Liver (tissue), 3 donors: ENCODE measurements at regions not wholly inside any gene's neighbourhood (a gene's known extent, or its start where the extent isn't known, plus 50 kb on each side); places are given as distances from the start of the nearest gene placed in this dataset.

ENCODE experiments used
- EGR1 ChIP-seq, 2 donors: IDR thresholded peaks; 2 replicates each; pipeline ENCODE4 v1.6.1; 2016 to 2018; ENCODE audit warnings: antibody characterized with exemption in 2 of 2, low read depth in 2 of 2
- FOXA1 ChIP-seq: IDR thresholded peaks from 2 replicates; pipeline ENCODE4 v1.6.1; 2016; ENCODE audit warnings: antibody characterized with exemption
- GABPA ChIP-seq, 2 donors: IDR thresholded peaks in 1 of 2; conservative IDR thresholded peaks in 1 of 2; 2 replicates each; pipeline ENCODE4 v1.6.1; 2016; ENCODE audit warnings: antibody characterized with exemption in 2 of 2, mild to moderate bottlenecking in 1 of 2, moderate library complexity in 1 of 2
- RAD21 ChIP-seq, 2 donors: IDR thresholded peaks; 2 replicates each; pipeline ENCODE4 v1.6.1; 2016; ENCODE audit warnings: antibody characterized with exemption in 2 of 2, mild to moderate bottlenecking in 2 of 2
- REST ChIP-seq: IDR thresholded peaks from 2 replicates; pipeline ENCODE4 v1.6.1; 2016; ENCODE audit warnings: antibody characterized with exemption, mild to moderate bottlenecking
- SP1 ChIP-seq: IDR thresholded peaks from 2 replicates; pipeline ENCODE4 v1.6.1; 2018; ENCODE audit warnings: antibody characterized with exemption, mild to moderate bottlenecking
- TAF1 ChIP-seq: conservative IDR thresholded peaks from 2 replicates; pipeline ENCODE4 v1.6.1; 2016; ENCODE audit warnings: antibody characterized with exemption, mild to moderate bottlenecking
- YY1 ChIP-seq: IDR thresholded peaks from 2 replicates; pipeline ENCODE4 v1.6.1; 2016; ENCODE audit warnings: antibody characterized with exemption, mild to moderate bottlenecking
- TF ChIP-seq, protein P1 (sequence below): fragments of 150-350 bp; IDR thresholded peaks from 2 replicates; pipeline ENCODE4 v1.5.1; 2017; ENCODE audit warnings: improper control_type of control experiment, low read depth, low read length; ENCODE audit not compliant: missing input control
- TF ChIP-seq, protein P2 (sequence below): IDR thresholded peaks from 2 replicates; pipeline ENCODE4 v1.6.1; 2016; ENCODE audit warnings: antibody characterized with exemption
- TF ChIP-seq, protein P3 (sequence below): IDR thresholded peaks from 2 replicates; pipeline ENCODE4 v1.6.1; 2016; ENCODE audit warnings: antibody characterized with exemption
- donor health status: healthy.
- donor health status: healthy.

GRCh38 chr1:218646288-218646687 is 301.2 kb downstream of the TGFB2 start:
- TF ChIP-seq, protein P1, sequence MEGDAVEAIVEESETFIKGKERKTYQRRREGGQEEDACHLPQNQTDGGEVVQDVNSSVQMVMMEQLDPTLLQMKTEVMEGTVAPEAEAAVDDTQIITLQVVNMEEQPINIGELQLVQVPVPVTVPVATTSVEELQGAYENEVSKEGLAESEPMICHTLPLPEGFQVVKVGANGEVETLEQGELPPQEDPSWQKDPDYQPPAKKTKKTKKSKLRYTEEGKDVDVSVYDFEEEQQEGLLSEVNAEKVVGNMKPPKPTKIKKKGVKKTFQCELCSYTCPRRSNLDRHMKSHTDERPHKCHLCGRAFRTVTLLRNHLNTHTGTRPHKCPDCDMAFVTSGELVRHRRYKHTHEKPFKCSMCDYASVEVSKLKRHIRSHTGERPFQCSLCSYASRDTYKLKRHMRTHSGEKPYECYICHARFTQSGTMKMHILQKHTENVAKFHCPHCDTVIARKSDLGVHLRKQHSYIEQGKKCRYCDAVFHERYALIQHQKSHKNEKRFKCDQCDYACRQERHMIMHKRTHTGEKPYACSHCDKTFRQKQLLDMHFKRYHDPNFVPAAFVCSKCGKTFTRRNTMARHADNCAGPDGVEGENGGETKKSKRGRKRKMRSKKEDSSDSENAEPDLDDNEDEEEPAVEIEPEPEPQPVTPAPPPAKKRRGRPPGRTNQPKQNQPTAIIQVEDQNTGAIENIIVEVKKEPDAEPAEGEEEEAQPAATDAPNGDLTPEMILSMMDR, result no peak
- TF ChIP-seq RAD21 (IDR thresholded peaks at IDR 0.05), result no peak
- TF ChIP-seq, protein P2, sequence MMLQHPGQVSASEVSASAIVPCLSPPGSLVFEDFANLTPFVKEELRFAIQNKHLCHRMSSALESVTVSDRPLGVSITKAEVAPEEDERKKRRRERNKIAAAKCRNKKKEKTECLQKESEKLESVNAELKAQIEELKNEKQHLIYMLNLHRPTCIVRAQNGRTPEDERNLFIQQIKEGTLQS, result no peak
- no peak for TF ChIP-seq REST
- TF ChIP-seq EGR1 (IDR thresholded peaks at IDR 0.05; ENCODE audit: low read depth in 2 of 2), result no peak
- peak; percentile 16 for TF ChIP-seq SP1
- TF ChIP-seq TAF1, result no peak
- no peak for TF ChIP-seq YY1
- no peak for TF ChIP-seq FOXA1
- TF ChIP-seq GABPA (IDR thresholded peaks at IDR 0.05 in 1 of 2, conservative IDR thresholded peaks at IDR 0.05 in 1 of 2), result no peak
- TF ChIP-seq, protein P3, sequence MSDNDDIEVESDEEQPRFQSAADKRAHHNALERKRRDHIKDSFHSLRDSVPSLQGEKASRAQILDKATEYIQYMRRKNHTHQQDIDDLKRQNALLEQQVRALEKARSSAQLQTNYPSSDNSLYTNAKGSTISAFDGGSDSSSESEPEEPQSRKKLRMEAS, result no peak
